PC-3 (cell line): ENCODE measurements at regions not wholly inside any gene's neighbourhood (a gene's known extent, or its start where the extent isn't known, plus 50 kb on each side); places are given as distances from the start of the nearest gene placed in this dataset.

Experiments
- ATAC-seq: fragments of 200-7000 bp; cut with Tn5 transposase; 2 replicates; pipeline ENCODE4 v1.9.1; 2020; ENCODE audit warnings: mild to moderate bottlenecking, moderate library complexity
- BruUV-seq: library from RNA; stranded (reverse); fragments of 400-500 nt; replicated peaks from 2 replicates; lab custom pipeline; 2021; lab: Mats Ljungman, UMichigan
- CTCF ChIA-PET: fragments of 300-600 bp; sonication (Branson Sonifier 250); formaldehyde crosslinking; loops from one replicate; lab custom pipeline; 2022; ENCODE audit warnings: antibody characterized with exemption; lab: Charles Lee
- POLR2A ChIA-PET: fragments of 300-600 bp; sonication (Branson Sonifier 250); formaldehyde crosslinking; loops from one replicate; lab custom pipeline; 2022; ENCODE audit warnings: antibody characterized with exemption; ENCODE audit not compliant: unreplicated experiment; lab: Charles Lee
- DNase-seq: peaks from one replicate; pipeline ENCODE4 v3.0.0-alpha.2; 2015
- H2AFZ ChIP-seq: fragments of 300-600 bp; sonication (generic); 2 replicates; pipeline ENCODE4 v1.6.0; 2016; ENCODE audit warnings: antibody characterized with exemption, low read length
- H3F3A ChIP-seq: fragments of 300-600 bp; sonication (generic); one replicate; pipeline ENCODE4 v1.6.0; 2017; ENCODE audit warnings: antibody characterized with exemption, low read length, control low read depth, mild to moderate bottlenecking; ENCODE audit not compliant: unreplicated experiment
- H3K27ac ChIP-seq: fragments of 300-600 bp; sonication (generic); 2 replicates; pipeline ENCODE4 v1.5.1; 2016; ENCODE audit warnings: mild to moderate bottlenecking, low read length
- H3K27me3 ChIP-seq: fragments of 300-600 bp; sonication (generic); 2 replicates; pipeline ENCODE4 v1.6.1; 2016; ENCODE audit warnings: low read length, mixed read lengths
- H3K36me3 ChIP-seq: fragments of 300-600 bp; sonication (generic); 2 replicates; pipeline ENCODE4 v1.6.1; 2016; ENCODE audit warnings: low read depth, mixed run types, low read length, mixed read lengths
- H3K4me1 ChIP-seq: fragments of 300-600 bp; sonication (generic); 2 replicates; pipeline ENCODE4 v1.5.1; 2016; ENCODE audit warnings: low read length; ENCODE audit not compliant: insufficient read depth
- H3K4me2 ChIP-seq: fragments of 300-600 bp; sonication (generic); 2 replicates; pipeline ENCODE4 v1.6.0; 2016; ENCODE audit warnings: low read length
- H3K4me3 ChIP-seq: fragments of 300-600 bp; sonication (generic); 2 replicates; pipeline ENCODE4 v1.5.1; 2016; ENCODE audit warnings: mild to moderate bottlenecking, low read length, mixed read lengths
- H3K79me2 ChIP-seq: fragments of 300-600 bp; sonication (generic); 2 replicates; pipeline ENCODE4 v1.6.1; 2017; ENCODE audit warnings: low read length, mixed read lengths
- H3K9ac ChIP-seq: fragments of 300-600 bp; sonication (generic); 2 replicates; pipeline ENCODE4 v1.6.0; 2016; ENCODE audit warnings: mild to moderate bottlenecking, low read length
- H3K9me2 ChIP-seq: fragments of 300-600 bp; sonication (generic); replicated peaks from 2 replicates; pipeline ENCODE4 v1.6.1; 2016; ENCODE audit warnings: mixed run types, low read length, mixed read lengths
- H3K9me3 ChIP-seq: fragments of 300-600 bp; sonication (generic); 2 replicates; pipeline ENCODE4 v1.6.1; 2016; ENCODE audit warnings: low read length, mixed read lengths
- H4K20me1 ChIP-seq: fragments of 300-600 bp; sonication (generic); 2 replicates; pipeline ENCODE4 v1.6.1; 2016; ENCODE audit warnings: low read length, mixed read lengths
- EZH2 ChIP-seq: fragments of 300-600 bp; sonication (generic); IDR thresholded peaks from one replicate; pipeline ENCODE4 v1.6.1; 2017; ENCODE audit warnings: antibody characterized with exemption, mild to moderate bottlenecking, low read length; ENCODE audit not compliant: unreplicated experiment
- EZH2phosphoT487 ChIP-seq: fragments of 300-600 bp; sonication (generic); IDR thresholded peaks from 2 replicates; pipeline ENCODE4 v1.6.1; 2018; ENCODE audit warnings: mild to moderate bottlenecking, antibody characterized with exemption, low read length, borderline replicate concordance
- intact Hi-C: fragments of 100-400 bp; cut with micrococcal nuclease; formaldehyde crosslinking; loops from 2 replicates; pipeline ENCODE4 v1.9.0; 2023
- TF ChIP-seq, protein P1 (sequence below): fragments of 300-600 bp; sonication (generic); conservative IDR thresholded peaks from 2 replicates; pipeline ENCODE4 v1.5.1; 2017; ENCODE audit warnings: antibody characterized with exemption, low read depth, mild to moderate bottlenecking, low read length

DNA sequence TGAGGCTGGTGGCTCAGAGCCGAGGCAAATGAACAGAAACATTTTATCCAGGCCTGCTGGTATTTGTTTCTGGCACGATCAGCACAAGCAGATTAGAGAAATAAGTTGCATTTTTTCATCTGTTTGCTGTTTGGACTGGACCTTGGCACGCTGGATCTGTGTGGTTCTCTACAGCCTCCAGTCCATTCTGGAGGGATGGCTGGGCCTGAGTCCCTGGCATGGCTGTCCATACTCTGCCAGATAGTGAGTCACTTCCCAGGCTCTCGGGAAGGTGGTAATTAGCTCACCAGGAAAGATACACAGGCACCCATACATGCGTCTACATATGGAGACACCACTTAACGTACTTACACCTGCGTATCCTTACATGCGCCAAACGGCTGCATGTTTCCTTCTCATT lies 78.6 kb downstream of the SPRY4 start:
- no peaks in the 10 kb centered on the region for H3F3A ChIP-seq
- no peaks in the 10 kb centered on the region for H3K36me3 ChIP-seq
- H3K79me2 ChIP-seq, result no peaks in the 10 kb centered on the region
- no peak overlapping the region for H3K4me2 ChIP-seq
- no peak overlapping the region for H3K9ac ChIP-seq
- DNase-seq, result peak; percentile 32
- H3K4me1 ChIP-seq, result peaks cover 34% of the 10 kb centered on the region
- H3K27ac ChIP-seq, result no peak overlapping the region
- POLR2A ChIA-PET, result no interaction called here
- CTCF ChIA-PET, result no interaction called here
- intact Hi-C loops, result no loop called here
- no TSS peak for BruUV-seq
- no peak overlapping the region for H3K4me3 ChIP-seq
- peak; percentile 57 for ATAC-seq
- H3K9me3 ChIP-seq, result no peaks in the 10 kb centered on the region
- H4K20me1 ChIP-seq, result no peaks in the 10 kb centered on the region
- no peaks in the 10 kb centered on the region for H3K27me3 ChIP-seq
- H2AFZ ChIP-seq, result no peak overlapping the region
- TF ChIP-seq, protein P1, sequence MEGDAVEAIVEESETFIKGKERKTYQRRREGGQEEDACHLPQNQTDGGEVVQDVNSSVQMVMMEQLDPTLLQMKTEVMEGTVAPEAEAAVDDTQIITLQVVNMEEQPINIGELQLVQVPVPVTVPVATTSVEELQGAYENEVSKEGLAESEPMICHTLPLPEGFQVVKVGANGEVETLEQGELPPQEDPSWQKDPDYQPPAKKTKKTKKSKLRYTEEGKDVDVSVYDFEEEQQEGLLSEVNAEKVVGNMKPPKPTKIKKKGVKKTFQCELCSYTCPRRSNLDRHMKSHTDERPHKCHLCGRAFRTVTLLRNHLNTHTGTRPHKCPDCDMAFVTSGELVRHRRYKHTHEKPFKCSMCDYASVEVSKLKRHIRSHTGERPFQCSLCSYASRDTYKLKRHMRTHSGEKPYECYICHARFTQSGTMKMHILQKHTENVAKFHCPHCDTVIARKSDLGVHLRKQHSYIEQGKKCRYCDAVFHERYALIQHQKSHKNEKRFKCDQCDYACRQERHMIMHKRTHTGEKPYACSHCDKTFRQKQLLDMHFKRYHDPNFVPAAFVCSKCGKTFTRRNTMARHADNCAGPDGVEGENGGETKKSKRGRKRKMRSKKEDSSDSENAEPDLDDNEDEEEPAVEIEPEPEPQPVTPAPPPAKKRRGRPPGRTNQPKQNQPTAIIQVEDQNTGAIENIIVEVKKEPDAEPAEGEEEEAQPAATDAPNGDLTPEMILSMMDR, result no peak
- TF ChIP-seq EZH2 (no peak), EZH2phosphoT487 (no peak)
- no peaks in the 10 kb centered on the region for H3K9me2 ChIP-seq

DNA sequence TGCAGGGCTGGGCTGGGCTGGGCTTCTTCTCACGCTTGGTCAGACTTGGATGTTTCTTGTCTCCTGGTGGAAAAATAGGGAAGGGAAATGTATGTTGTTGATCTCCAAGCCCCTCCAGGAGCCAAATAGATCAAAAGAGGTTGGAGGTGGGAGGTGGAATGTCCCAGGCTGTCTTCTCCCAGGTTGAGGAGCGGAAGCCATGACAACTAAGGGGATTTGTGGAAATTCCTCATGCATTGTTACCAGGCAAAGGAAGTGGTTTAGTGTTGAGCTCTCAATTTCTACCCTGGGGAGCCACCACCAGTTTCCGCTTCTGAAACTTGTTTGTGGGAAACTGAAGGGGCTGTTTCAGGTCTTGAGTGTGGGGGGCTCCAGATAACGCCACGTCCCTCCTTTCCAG lies 79.0 kb downstream of the SPRY4 start:
- no peak for ATAC-seq
- Histone ChIP-seq H3K27me3 (no peaks in the 10 kb centered on the region), H3F3A (no peaks in the 10 kb centered on the region), H3K4me3 (no peak overlapping the region), H3K4me1 (peaks cover 34% of the 10 kb centered on the region), H3K9ac (no peak overlapping the region), H3K9me3 (no peaks in the 10 kb centered on the region), H2AFZ (no peak overlapping the region), H3K79me2 (no peaks in the 10 kb centered on the region), H3K36me3 (no peaks in the 10 kb centered on the region), H3K27ac (no peak overlapping the region), H4K20me1 (no peaks in the 10 kb centered on the region), H3K9me2 (no peaks in the 10 kb centered on the region), H3K4me2 (no peak overlapping the region)
- no TSS peak for BruUV-seq
- TF ChIP-seq EZH2phosphoT487 (no peak), EZH2 (no peak)
- TF ChIP-seq, protein P1, result no peak
- ChIA-PET POLR2A (no interaction called here), CTCF (no interaction called here)
- intact Hi-C loops, result no loop called here
- DNase-seq, result no peak

DNA sequence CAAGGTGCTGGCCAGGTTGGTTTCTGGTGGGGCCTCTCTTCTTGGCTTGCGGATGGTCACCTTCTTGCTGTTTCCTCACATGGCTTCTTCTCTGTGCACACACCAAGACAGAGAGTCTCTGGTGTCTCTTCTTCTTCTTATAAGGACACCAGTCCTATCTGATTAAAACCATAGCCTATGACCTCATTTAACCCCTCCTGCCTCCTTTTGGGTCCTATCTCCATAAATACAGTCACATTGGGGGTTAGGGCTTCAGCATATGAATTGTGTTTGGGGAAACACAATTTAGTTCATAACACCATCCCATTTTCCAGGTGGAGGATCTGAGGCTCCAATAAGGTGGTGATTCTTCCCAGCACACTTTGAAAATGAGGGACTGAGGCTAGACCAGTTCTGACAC lies 80.4 kb downstream of the SPRY4 start:
- no peaks in the 10 kb centered on the region for H3F3A ChIP-seq
- H4K20me1 ChIP-seq, result no peaks in the 10 kb centered on the region
- intact Hi-C loops, result no loop called here

More for the DNA sequence above, 80.4 kb downstream of the SPRY4 start:
- BruUV-seq, result no TSS peak
- CTCF ChIA-PET, result no interaction called here
- TF ChIP-seq EZH2, result no peak
- TF ChIP-seq EZH2phosphoT487, result no peak
- TF ChIP-seq, protein P1, result no peak
- Histone ChIP-seq H3K9me3 (no peaks in the 10 kb centered on the region), H2AFZ (no peak overlapping the region), H3K36me3 (no peaks in the 10 kb centered on the region), H3K27ac (no peak overlapping the region), H3K27me3 (no peaks in the 10 kb centered on the region), H3K4me2 (no peak overlapping the region), H3K79me2 (no peaks in the 10 kb centered on the region), H3K9me2 (no peaks in the 10 kb centered on the region), H3K4me1 (peaks cover 25% of the 10 kb centered on the region), H3K4me3 (no peak overlapping the region), H3K9ac (no peak overlapping the region)
- no peak for DNase-seq
- ATAC-seq, result no peak
- POLR2A ChIA-PET, result no interaction called here
